ENCODE measurements at regions not wholly inside any gene's neighbourhood (a gene's known extent, or its start where the extent isn't known, plus 50 kb on each side); places are given as distances from the start of the nearest gene placed in this dataset.

DNA sequence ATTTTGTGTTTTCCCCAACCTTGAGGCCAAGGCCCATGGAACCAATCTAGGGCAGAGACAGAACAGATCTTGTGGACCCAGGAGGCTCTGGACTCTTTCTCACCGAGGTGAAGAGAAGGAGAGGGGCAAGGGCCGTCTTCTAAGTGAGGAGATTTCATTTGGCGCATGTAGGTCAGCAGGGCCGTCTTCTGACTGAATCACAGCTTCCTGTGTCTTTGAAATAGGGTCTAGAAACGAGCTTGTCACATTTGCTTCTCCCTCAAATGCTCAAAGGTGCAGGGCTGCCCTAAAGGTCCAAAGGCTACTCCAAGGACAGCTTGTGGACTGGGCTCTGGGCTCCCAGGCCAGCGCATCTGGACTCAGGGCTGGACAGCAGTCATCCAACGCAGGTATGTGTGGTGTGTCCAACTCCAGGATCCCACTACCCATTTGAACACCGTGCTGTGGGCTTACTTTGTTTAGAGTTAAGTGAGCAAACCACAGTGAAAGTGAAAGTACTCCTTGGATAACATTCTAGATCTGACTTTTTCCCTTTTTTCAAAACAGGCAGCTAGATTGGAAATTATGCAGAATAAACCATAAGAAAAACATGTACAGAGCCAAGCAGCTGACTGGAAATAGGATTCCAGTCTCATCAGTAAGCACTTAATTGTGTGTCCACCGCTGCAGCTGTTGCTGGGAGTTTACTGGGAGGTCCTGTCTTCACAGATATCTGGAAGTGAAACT, 357.0 kb downstream of the GADD45G start:
- no peaks in the 10 kb centered on the region for H3K9me3 ChIP-seq (ENCODE audit: control insufficient read depth in 4 of 4, insufficient read depth in 3 of 4, low read length in 3 of 4)
- H3K4me1 ChIP-seq (ENCODE audit: control insufficient read depth in 5 of 5, insufficient read depth in 5 of 5, low read length in 5 of 5) = peaks cover 0 to 17% (median 12%) of the 10 kb centered on the region in 5 donors
- H3K4me3 ChIP-seq = no peak overlapping the region
- H3K27me3 ChIP-seq (ENCODE audit: control insufficient read depth in 3 of 3, insufficient read depth in 3 of 3, low read length in 2 of 3) = no peaks in the 10 kb centered on the region
- 57 to 61% methylated on average over 9 of the region's 9 CpGs for WGBS, 2 donors
- DNase-seq (peak; percentile 62 to 91 (median 78)), ATAC-seq (ENCODE audit: insufficient read depth, low FRiP score) (no peak)
- no peaks in the 10 kb centered on the region for H3K36me3 ChIP-seq (ENCODE audit: control insufficient read depth in 4 of 4, insufficient read depth in 4 of 4, low read length in 4 of 4)
- TF ChIP-seq, protein P1, sequence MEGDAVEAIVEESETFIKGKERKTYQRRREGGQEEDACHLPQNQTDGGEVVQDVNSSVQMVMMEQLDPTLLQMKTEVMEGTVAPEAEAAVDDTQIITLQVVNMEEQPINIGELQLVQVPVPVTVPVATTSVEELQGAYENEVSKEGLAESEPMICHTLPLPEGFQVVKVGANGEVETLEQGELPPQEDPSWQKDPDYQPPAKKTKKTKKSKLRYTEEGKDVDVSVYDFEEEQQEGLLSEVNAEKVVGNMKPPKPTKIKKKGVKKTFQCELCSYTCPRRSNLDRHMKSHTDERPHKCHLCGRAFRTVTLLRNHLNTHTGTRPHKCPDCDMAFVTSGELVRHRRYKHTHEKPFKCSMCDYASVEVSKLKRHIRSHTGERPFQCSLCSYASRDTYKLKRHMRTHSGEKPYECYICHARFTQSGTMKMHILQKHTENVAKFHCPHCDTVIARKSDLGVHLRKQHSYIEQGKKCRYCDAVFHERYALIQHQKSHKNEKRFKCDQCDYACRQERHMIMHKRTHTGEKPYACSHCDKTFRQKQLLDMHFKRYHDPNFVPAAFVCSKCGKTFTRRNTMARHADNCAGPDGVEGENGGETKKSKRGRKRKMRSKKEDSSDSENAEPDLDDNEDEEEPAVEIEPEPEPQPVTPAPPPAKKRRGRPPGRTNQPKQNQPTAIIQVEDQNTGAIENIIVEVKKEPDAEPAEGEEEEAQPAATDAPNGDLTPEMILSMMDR (IDR thresholded peaks at IDR 0.05; ENCODE audit: control extremely low read depth, extremely low read depth) = no peak
- peak overlapping the region in 1 of 2 donors; percentile 59 for H3K9ac ChIP-seq (ENCODE audit: insufficient read depth in 1 of 2, low read length in 2 of 2)
- H3K27ac ChIP-seq (ENCODE audit: low read depth in 1 of 2, low read length in 1 of 2) = peak overlapping the region in 1 of 2 donors; percentile 13

DNA sequence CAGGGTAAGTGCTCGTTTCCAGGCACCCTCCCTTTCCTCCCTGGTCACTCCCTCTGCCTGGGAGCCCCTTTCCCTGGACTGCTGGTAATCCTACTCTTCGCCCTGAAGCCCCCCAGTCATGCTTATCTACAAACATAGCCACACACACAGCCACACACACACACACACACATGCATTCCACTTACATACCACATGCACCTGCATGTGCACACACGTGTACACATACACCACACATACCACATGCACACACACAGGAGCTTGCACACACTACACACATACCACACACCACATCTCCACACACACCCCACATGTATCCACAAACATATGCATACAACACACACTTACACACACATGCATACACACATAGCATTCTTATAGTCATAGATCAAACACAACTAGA, 358.5 kb downstream of the GADD45G start:
- TF ChIP-seq, protein P1 (IDR thresholded peaks at IDR 0.05; ENCODE audit: control extremely low read depth, extremely low read depth) = no peak
- no peaks in the 10 kb centered on the region for H3K27me3 ChIP-seq (ENCODE audit: control insufficient read depth in 3 of 3, insufficient read depth in 3 of 3, low read length in 2 of 3)
- peaks cover 0 to 17% (median 12%) of the 10 kb centered on the region in 5 donors for H3K4me1 ChIP-seq (ENCODE audit: control insufficient read depth in 5 of 5, insufficient read depth in 5 of 5, low read length in 5 of 5)
- 91 to 94% methylated on average over 3 of the region's 3 CpGs for WGBS, 2 donors
- H3K36me3 ChIP-seq (ENCODE audit: control insufficient read depth in 4 of 4, insufficient read depth in 4 of 4, low read length in 4 of 4) = no peaks in the 10 kb centered on the region
- ATAC-seq (ENCODE audit: insufficient read depth, low FRiP score) (no peak), DNase-seq (no peak)
- H3K4me3 ChIP-seq = no peak overlapping the region
- H3K9me3 ChIP-seq (ENCODE audit: control insufficient read depth in 4 of 4, insufficient read depth in 3 of 4, low read length in 3 of 4) = no peaks in the 10 kb centered on the region
- H3K27ac ChIP-seq (ENCODE audit: low read depth in 1 of 2, low read length in 1 of 2) = no peak overlapping the region
- no peak overlapping the region for H3K9ac ChIP-seq (ENCODE audit: insufficient read depth in 1 of 2, low read length in 2 of 2)

DNA sequence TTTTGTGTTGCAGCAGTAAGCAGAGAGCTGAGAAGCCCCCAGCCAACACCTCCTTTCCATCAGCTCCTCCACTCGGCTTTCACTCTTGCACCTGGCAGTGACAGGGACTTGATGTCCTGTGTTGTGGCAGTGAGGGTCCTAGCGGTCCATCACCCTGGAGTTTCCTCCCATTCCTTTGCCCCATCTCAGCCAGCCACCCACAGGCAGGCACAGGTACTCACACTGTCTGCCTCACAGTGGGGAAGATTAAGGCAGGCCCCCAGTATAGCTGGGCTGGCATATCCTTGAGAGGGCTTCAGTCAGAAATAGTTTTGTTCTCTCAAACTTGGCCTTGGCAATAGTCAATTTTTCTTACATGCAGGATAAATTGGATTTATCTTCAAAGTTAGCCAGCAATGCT, 362.7 kb downstream of the GADD45G start:
- 94 to 96% methylated on average over 2 of the region's 2 CpGs for WGBS, 2 donors
- no peak overlapping the region for H3K4me3 ChIP-seq
- H3K9ac ChIP-seq (ENCODE audit: insufficient read depth in 1 of 2, low read length in 2 of 2) = no peak overlapping the region
- H3K36me3 ChIP-seq (ENCODE audit: control insufficient read depth in 4 of 4, insufficient read depth in 4 of 4, low read length in 4 of 4) = no peaks in the 10 kb centered on the region
- no peaks in the 10 kb centered on the region for H3K27me3 ChIP-seq (ENCODE audit: control insufficient read depth in 3 of 3, insufficient read depth in 3 of 3, low read length in 2 of 3)
- ATAC-seq (ENCODE audit: insufficient read depth, low FRiP score) (no peak), DNase-seq (no peak)
- TF ChIP-seq, protein P1 (IDR thresholded peaks at IDR 0.05; ENCODE audit: control extremely low read depth, extremely low read depth) = no peak
- H3K4me1 ChIP-seq (ENCODE audit: control insufficient read depth in 5 of 5, insufficient read depth in 5 of 5, low read length in 5 of 5) = peaks cover 0 to 2% (median 2%) of the 10 kb centered on the region in 5 donors
- no peak overlapping the region for H3K27ac ChIP-seq (ENCODE audit: low read depth in 1 of 2, low read length in 1 of 2)
- H3K9me3 ChIP-seq (ENCODE audit: control insufficient read depth in 4 of 4, insufficient read depth in 3 of 4, low read length in 3 of 4) = no peaks in the 10 kb centered on the region
